GM23338 (cell line): ENCODE measurements at regions not wholly inside any gene's neighbourhood (a gene's known extent, or its start where the extent isn't known, plus 50 kb on each side); places are given as distances from the start of the nearest gene placed in this dataset.

Source experiments
- ATAC-seq: fragments of 200-7000 bp; cut with Tn5 transposase; 3 replicates; pipeline ENCODE4 v1.9.1; 2020
- DNase-seq: peaks from one replicate; pipeline ENCODE4 v3.0.0-alpha.2; 2015; ENCODE audit warnings: low spot score
- H2AFZ ChIP-seq: fragments of 200-600 bp; sonication (generic); 2 replicates; pipeline ENCODE4 v1.8.0; 2016; ENCODE audit warnings: antibody characterized with exemption, mild to moderate bottlenecking, moderate library complexity
- H3F3A ChIP-seq: fragments of 200-600 bp; sonication (generic); replicated peaks from 2 replicates; pipeline ENCODE4 v1.8.0; 2017; ENCODE audit warnings: antibody characterized with exemption, mixed run types, low read depth
- H3K27ac ChIP-seq: fragments of 200-600 bp; sonication (generic); 2 replicates; pipeline ENCODE4 v1.6.1; 2016; ENCODE audit warnings: low read depth
- H3K27me3 ChIP-seq: fragments of 200-600 bp; sonication (generic); 2 replicates; pipeline ENCODE4 v1.8.0; 2016; ENCODE audit warnings: mild to moderate bottlenecking, mixed run types, moderate library complexity; ENCODE audit not compliant: insufficient read depth
- H3K36me3 ChIP-seq: fragments of 200-600 bp; sonication (generic); 2 replicates; pipeline ENCODE4 v1.8.0; 2016; ENCODE audit warnings: mild to moderate bottlenecking; ENCODE audit not compliant: insufficient read depth
- H3K4me1 ChIP-seq: fragments of 200-600 bp; sonication (generic); 2 replicates; pipeline ENCODE4 v1.8.0; 2016; ENCODE audit warnings: mild to moderate bottlenecking, moderate library complexity; ENCODE audit not compliant: insufficient read depth
- H3K4me2 ChIP-seq: fragments of 200-600 bp; sonication (generic); 2 replicates; pipeline ENCODE4 v1.7.1; 2017; ENCODE audit warnings: mixed run types
- H3K4me3 ChIP-seq: fragments of 200-600 bp; sonication (generic); 2 replicates; pipeline ENCODE4 v1.6.1; 2016; ENCODE audit warnings: mixed run types
- H3K79me2 ChIP-seq: fragments of 200-600 bp; sonication (generic); replicated peaks from 2 replicates; pipeline ENCODE4 v1.8.0; 2017; ENCODE audit warnings: mild to moderate bottlenecking; ENCODE audit not compliant: insufficient read depth
- H3K9me2 ChIP-seq: fragments of 200-600 bp; sonication (generic); 2 replicates; pipeline ENCODE4 v1.8.0; 2017; ENCODE audit not compliant: insufficient read depth
- H4K20me1 ChIP-seq: fragments of 200-600 bp; sonication (generic); replicated peaks from 2 replicates; pipeline ENCODE4 v1.8.0; 2017; ENCODE audit warnings: mild to moderate bottlenecking; ENCODE audit not compliant: insufficient read depth
- H3K27ac Mint-ChIP-seq: 2 replicates; pipeline ENCODE4 v1.8.0; 2020; ENCODE audit warnings: inconsistent platforms, mild to moderate bottlenecking, moderate library complexity, mixed read lengths
- H3K27me3 Mint-ChIP-seq: 3 replicates; pipeline ENCODE4 v1.8.0; 2022; ENCODE audit warnings: low read depth, mild to moderate bottlenecking, moderate library complexity, mixed read lengths, inconsistent platforms; ENCODE audit not compliant: insufficient read depth, poor library complexity
- H3K36me3 Mint-ChIP-seq: 3 replicates; pipeline ENCODE4 v1.8.0; 2021; ENCODE audit warnings: low read depth, mild to moderate bottlenecking, inconsistent platforms, moderate library complexity, mixed read lengths
- H3K4me1 Mint-ChIP-seq: 3 replicates; pipeline ENCODE4 v1.8.0; 2020; ENCODE audit warnings: mild to moderate bottlenecking, inconsistent platforms, mixed read lengths
- H3K4me3 Mint-ChIP-seq: 3 replicates; pipeline ENCODE4 v1.8.0; 2021; ENCODE audit warnings: moderate library complexity, mild to moderate bottlenecking, inconsistent platforms, mixed read lengths
- H3K9me3 Mint-ChIP-seq: 3 replicates; pipeline ENCODE4 v1.8.0; 2020; ENCODE audit warnings: moderate library complexity, mild to moderate bottlenecking, inconsistent platforms, mixed read lengths
- CREB1 ChIP-seq: fragments of 250-450 bp; sonication (Bioruptor Pico); IDR thresholded peaks from 2 replicates; pipeline ENCODE4 v1.5.0; 2020; ENCODE audit warnings: low read depth, mild to moderate bottlenecking, moderate library complexity
- EZH2 ChIP-seq: fragments of 200-600 bp; sonication (generic); IDR thresholded peaks from one replicate; pipeline ENCODE4 v1.8.0; 2017; ENCODE audit warnings: antibody characterized with exemption, mild to moderate bottlenecking, low read depth; ENCODE audit not compliant: unreplicated experiment
- EZH2phosphoT487 ChIP-seq: fragments of 200-600 bp; sonication (generic); IDR thresholded peaks from one replicate; pipeline ENCODE4 v1.8.1; 2018; ENCODE audit warnings: antibody characterized with exemption; ENCODE audit not compliant: unreplicated experiment
- JUNB ChIP-seq: IDR thresholded peaks from one replicate; pipeline ENCODE4 v1.6.1; 2016; ENCODE audit warnings: antibody characterized with exemption; ENCODE audit not compliant: unreplicated experiment
- NANOG ChIP-seq: IDR thresholded peaks from 2 replicates; pipeline ENCODE4 v1.6.1; 2016; ENCODE audit warnings: antibody characterized with exemption, borderline replicate concordance
- POLR2AphosphoS5 ChIP-seq: IDR thresholded peaks from 2 replicates; pipeline ENCODE4 v1.6.1; 2016; ENCODE audit warnings: antibody characterized with exemption, low read depth
- STAT1 ChIP-seq: IDR thresholded peaks from one replicate; pipeline ENCODE4 v1.6.1; 2016; ENCODE audit warnings: antibody characterized with exemption; ENCODE audit not compliant: unreplicated experiment
- ZNF114 ChIP-seq: fragments of 250-450 bp; sonication (Bioruptor Pico); IDR thresholded peaks from 2 replicates; pipeline ENCODE4 v1.5.0; 2020; ENCODE audit warnings: mild to moderate bottlenecking, moderate library complexity
- ZNF331 ChIP-seq: fragments of 250-450 bp; sonication (Bioruptor Pico); IDR thresholded peaks from 2 replicates; pipeline ENCODE4 v1.5.0; 2020; ENCODE audit warnings: low read depth, mild to moderate bottlenecking, moderate library complexity
- TF ChIP-seq, protein P1 (sequence below), 2 experiments: fragments of 200-600 bp in 1 of 2; sonication (generic) in 1 of 2; conservative IDR thresholded peaks; 2 replicates each; pipeline versions ENCODE4 v1.5.1 to v1.6.1; 2016 to 2017; ENCODE audit warnings: antibody characterized with exemption in 2 of 2, low read depth in 2 of 2, mild to moderate bottlenecking in 2 of 2, moderate library complexity in 1 of 2
- TF ChIP-seq, protein P2 (sequence below): IDR thresholded peaks from one replicate; pipeline ENCODE4 v1.6.1; 2018; ENCODE audit warnings: antibody characterized with exemption; ENCODE audit not compliant: unreplicated experiment
- TF ChIP-seq, protein P3 (sequence below): IDR thresholded peaks from 2 replicates; pipeline ENCODE4 v1.6.1; 2016; ENCODE audit warnings: antibody characterized with exemption

DNA sequence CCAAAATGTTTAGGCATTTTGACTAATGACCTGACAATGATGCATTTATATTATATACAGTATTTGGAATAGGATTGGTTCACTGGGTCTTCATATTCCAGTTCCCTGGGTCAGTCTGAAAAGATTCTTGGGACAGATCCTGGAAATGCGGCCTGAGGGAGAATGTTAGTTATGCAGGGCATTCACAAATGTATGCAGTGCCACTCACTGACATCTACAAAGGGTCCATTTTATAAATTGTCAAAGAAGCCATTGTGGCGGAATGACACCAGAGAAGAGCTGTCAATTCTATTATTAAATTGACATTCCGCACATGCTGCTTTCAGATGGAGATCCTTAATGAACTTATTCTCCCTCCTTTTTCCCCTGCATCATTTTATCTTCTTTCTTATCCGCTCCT is 176.6 kb downstream of the VGLL3 start:
- Histone ChIP-seq H3K4me2 (peak overlapping the region; percentile 28; the same call in 1 of the 2 replicates), H3K9me2 (no peaks in the 10 kb centered on the region), H3K27ac (peak overlapping the region; percentile 56), H3K4me1 (peaks cover 17% of the 10 kb centered on the region), H3F3A (no peaks in the 10 kb centered on the region), H3K79me2 (no peaks in the 10 kb centered on the region), H2AFZ (no peak overlapping the region), H4K20me1 (no peaks in the 10 kb centered on the region), H3K4me3 (no peak overlapping the region), H3K36me3 (no peaks in the 10 kb centered on the region), H3K27me3 (no peaks in the 10 kb centered on the region)
- peaks cover 2% of the 10 kb centered on the region for H3K27me3 Mint-ChIP-seq
- H3K36me3 Mint-ChIP-seq, result no peaks in the 10 kb centered on the region
- no peaks in the 10 kb centered on the region for H3K9me3 Mint-ChIP-seq
- peak overlapping the region; percentile 27; the same call in 1 of the 2 replicates for H3K27ac Mint-ChIP-seq
- H3K4me3 Mint-ChIP-seq, result no peak overlapping the region
- no peak for ATAC-seq
- H3K4me1 Mint-ChIP-seq, result peaks cover 21% of the 10 kb centered on the region
- TF ChIP-seq ZNF331 (CRISPR knock-in tag), result no peak
- TF ChIP-seq, protein P1, sequence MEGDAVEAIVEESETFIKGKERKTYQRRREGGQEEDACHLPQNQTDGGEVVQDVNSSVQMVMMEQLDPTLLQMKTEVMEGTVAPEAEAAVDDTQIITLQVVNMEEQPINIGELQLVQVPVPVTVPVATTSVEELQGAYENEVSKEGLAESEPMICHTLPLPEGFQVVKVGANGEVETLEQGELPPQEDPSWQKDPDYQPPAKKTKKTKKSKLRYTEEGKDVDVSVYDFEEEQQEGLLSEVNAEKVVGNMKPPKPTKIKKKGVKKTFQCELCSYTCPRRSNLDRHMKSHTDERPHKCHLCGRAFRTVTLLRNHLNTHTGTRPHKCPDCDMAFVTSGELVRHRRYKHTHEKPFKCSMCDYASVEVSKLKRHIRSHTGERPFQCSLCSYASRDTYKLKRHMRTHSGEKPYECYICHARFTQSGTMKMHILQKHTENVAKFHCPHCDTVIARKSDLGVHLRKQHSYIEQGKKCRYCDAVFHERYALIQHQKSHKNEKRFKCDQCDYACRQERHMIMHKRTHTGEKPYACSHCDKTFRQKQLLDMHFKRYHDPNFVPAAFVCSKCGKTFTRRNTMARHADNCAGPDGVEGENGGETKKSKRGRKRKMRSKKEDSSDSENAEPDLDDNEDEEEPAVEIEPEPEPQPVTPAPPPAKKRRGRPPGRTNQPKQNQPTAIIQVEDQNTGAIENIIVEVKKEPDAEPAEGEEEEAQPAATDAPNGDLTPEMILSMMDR (conservative IDR thresholded peaks at IDR 0.05; ENCODE audit: low read depth in 2 of 2), result no peak
- no peak for TF ChIP-seq ZNF114 (CRISPR knock-in tag)
- no peak for TF ChIP-seq EZH2phosphoT487
- TF ChIP-seq STAT1, result no peak
- no peak for DNase-seq

GRCh38 chr3:86801921-86802320 is 189.0 kb downstream of the VGLL3 start:
- H3K36me3 ChIP-seq, result no peaks in the 10 kb centered on the region
- no peaks in the 10 kb centered on the region for H3K4me1 Mint-ChIP-seq
- H3K27me3 Mint-ChIP-seq, result no peaks in the 10 kb centered on the region
- H3K79me2 ChIP-seq, result no peaks in the 10 kb centered on the region
- ATAC-seq (no peak), DNase-seq (no peak)
- H3K4me1 ChIP-seq, result no peaks in the 10 kb centered on the region
- H3K4me3 Mint-ChIP-seq, result no peak overlapping the region
- no peak overlapping the region for H3K27ac Mint-ChIP-seq
- no peaks in the 10 kb centered on the region for H4K20me1 ChIP-seq
- no peaks in the 10 kb centered on the region for H3F3A ChIP-seq
- no peak overlapping the region for H3K27ac ChIP-seq
- H3K9me3 Mint-ChIP-seq, result peaks cover 15% of the 10 kb centered on the region
- H2AFZ ChIP-seq, result no peak overlapping the region
- H3K4me3 ChIP-seq, result no peak overlapping the region
- peaks cover 2% of the 10 kb centered on the region; the same call in 1 of the 2 replicates for H3K9me2 ChIP-seq
- peaks cover 7% of the 10 kb centered on the region for H3K36me3 Mint-ChIP-seq
- H3K27me3 ChIP-seq, result no peaks in the 10 kb centered on the region
- H3K4me2 ChIP-seq, result no peak overlapping the region
- TF ChIP-seq JUNB, result no peak
- no peak for TF ChIP-seq CREB1 (CRISPR knock-in tag)
- TF ChIP-seq, protein P2, sequence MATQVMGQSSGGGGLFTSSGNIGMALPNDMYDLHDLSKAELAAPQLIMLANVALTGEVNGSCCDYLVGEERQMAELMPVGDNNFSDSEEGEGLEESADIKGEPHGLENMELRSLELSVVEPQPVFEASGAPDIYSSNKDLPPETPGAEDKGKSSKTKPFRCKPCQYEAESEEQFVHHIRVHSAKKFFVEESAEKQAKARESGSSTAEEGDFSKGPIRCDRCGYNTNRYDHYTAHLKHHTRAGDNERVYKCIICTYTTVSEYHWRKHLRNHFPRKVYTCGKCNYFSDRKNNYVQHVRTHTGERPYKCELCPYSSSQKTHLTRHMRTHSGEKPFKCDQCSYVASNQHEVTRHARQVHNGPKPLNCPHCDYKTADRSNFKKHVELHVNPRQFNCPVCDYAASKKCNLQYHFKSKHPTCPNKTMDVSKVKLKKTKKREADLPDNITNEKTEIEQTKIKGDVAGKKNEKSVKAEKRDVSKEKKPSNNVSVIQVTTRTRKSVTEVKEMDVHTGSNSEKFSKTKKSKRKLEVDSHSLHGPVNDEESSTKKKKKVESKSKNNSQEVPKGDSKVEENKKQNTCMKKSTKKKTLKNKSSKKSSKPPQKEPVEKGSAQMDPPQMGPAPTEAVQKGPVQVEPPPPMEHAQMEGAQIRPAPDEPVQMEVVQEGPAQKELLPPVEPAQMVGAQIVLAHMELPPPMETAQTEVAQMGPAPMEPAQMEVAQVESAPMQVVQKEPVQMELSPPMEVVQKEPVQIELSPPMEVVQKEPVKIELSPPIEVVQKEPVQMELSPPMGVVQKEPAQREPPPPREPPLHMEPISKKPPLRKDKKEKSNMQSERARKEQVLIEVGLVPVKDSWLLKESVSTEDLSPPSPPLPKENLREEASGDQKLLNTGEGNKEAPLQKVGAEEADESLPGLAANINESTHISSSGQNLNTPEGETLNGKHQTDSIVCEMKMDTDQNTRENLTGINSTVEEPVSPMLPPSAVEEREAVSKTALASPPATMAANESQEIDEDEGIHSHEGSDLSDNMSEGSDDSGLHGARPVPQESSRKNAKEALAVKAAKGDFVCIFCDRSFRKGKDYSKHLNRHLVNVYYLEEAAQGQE, result no peak
- no peak for TF ChIP-seq ZNF114 (CRISPR knock-in tag)
- no peak for TF ChIP-seq POLR2AphosphoS5
- TF ChIP-seq NANOG, result no peak
- TF ChIP-seq, protein P1 (conservative IDR thresholded peaks at IDR 0.05; ENCODE audit: low read depth in 2 of 2), result no peak
- TF ChIP-seq, protein P3, sequence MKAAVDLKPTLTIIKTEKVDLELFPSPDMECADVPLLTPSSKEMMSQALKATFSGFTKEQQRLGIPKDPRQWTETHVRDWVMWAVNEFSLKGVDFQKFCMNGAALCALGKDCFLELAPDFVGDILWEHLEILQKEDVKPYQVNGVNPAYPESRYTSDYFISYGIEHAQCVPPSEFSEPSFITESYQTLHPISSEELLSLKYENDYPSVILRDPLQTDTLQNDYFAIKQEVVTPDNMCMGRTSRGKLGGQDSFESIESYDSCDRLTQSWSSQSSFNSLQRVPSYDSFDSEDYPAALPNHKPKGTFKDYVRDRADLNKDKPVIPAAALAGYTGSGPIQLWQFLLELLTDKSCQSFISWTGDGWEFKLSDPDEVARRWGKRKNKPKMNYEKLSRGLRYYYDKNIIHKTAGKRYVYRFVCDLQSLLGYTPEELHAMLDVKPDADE, result no peak
- no peak for TF ChIP-seq EZH2
- TF ChIP-seq EZH2phosphoT487, result no peak
